CD14-positive monocyte (primary cell): ENCODE measurements at regions not wholly inside any gene's neighbourhood (a gene's known extent, or its start where the extent isn't known, plus 50 kb on each side); places are given as distances from the start of the nearest gene placed in this dataset.

Experiments used
- DNase-seq, 3 donors: peaks; one replicate each; pipeline ENCODE4 v3.0.0-alpha.2; 2011 to 2022
- H2AFZ ChIP-seq: 2 replicates; pipeline ENCODE4 v1.6.0; 2012; ENCODE audit warnings: mild to moderate bottlenecking, low read depth, low read length, inconsistent platforms; ENCODE audit not compliant: insufficient read depth, poor library complexity, severe bottlenecking
- H3K27ac ChIP-seq, 2 donors: 1 replicate in 1 of 2; 2 replicates in 1 of 2; pipeline ENCODE4 v1.5.1; 2012 to 2013; ENCODE audit warnings: low read length in 2 of 2, control low read depth in 1 of 2, inconsistent platforms in 1 of 2, low read depth in 1 of 2, mild to moderate bottlenecking in 1 of 2
- H3K27me3 ChIP-seq, 2 donors: one replicate each; pipeline versions ENCODE4 v1.6.0 to v1.6.1; 2011 to 2013; ENCODE audit warnings: low read length in 2 of 2; ENCODE audit not compliant: control insufficient read depth in 2 of 2, insufficient read depth in 2 of 2
- H3K36me3 ChIP-seq, 2 donors: replicated peaks in 1 of 2; 1 replicate in 1 of 2; 2 replicates in 1 of 2; pipeline versions ENCODE4 v1.5.1 to v1.6.1; 2012 to 2013; ENCODE audit warnings: low read length in 2 of 2, control low read depth in 1 of 2, inconsistent platforms in 1 of 2, mild to moderate bottlenecking in 1 of 2; ENCODE audit not compliant: insufficient read depth in 2 of 2, control insufficient read depth in 1 of 2
- H3K4me1 ChIP-seq, 2 donors: 1 replicate in 1 of 2; 2 replicates in 1 of 2; pipeline versions ENCODE4 v1.5.1 to v1.6.1; 2012 to 2013; ENCODE audit warnings: low read length in 2 of 2, control low read depth in 1 of 2, inconsistent platforms in 1 of 2, mild to moderate bottlenecking in 1 of 2, moderate library complexity in 1 of 2; ENCODE audit not compliant: insufficient read depth in 2 of 2, control insufficient read depth in 1 of 2
- H3K4me2 ChIP-seq: replicated peaks from 2 replicates; pipeline ENCODE3; 2012; ENCODE audit warnings: low read length, moderate library complexity, mild to moderate bottlenecking; ENCODE audit not compliant: poor library complexity, severe bottlenecking; ENCODE audit errors: extremely low read depth
- H3K4me3 ChIP-seq, 3 experiments: fragments of 200-600 bp in 1 of 3; sonication (generic) in 1 of 3; replicated peaks in 1 of 3; 1 replicate in 2 of 3; 2 replicates in 1 of 3; pipeline ENCODE4 v1.5.1; 2011 to 2013; ENCODE audit warnings: low read length in 3 of 3, mild to moderate bottlenecking in 3 of 3, control low read depth in 2 of 3, low read depth in 2 of 3, inconsistent platforms in 1 of 3, moderate library complexity in 1 of 3
- H3K79me2 ChIP-seq: 2 replicates; pipeline ENCODE4 v1.6.0; 2012; ENCODE audit warnings: mild to moderate bottlenecking, control low read depth, inconsistent platforms, low read length, moderate library complexity; ENCODE audit not compliant: insufficient read depth
- H3K9ac ChIP-seq: 2 replicates; pipeline ENCODE4 v1.6.0; 2017; ENCODE audit warnings: low read length, mild to moderate bottlenecking; ENCODE audit not compliant: insufficient read depth, poor library complexity, severe bottlenecking
- H3K9me3 ChIP-seq, 2 donors: replicated peaks in 1 of 2; 1 replicate in 1 of 2; 2 replicates in 1 of 2; pipeline versions ENCODE4 v1.5.1 to v1.6.1; 2012 to 2013; ENCODE audit warnings: low read length in 2 of 2, control low read depth in 1 of 2; ENCODE audit not compliant: control insufficient read depth in 1 of 2, insufficient read depth in 1 of 2
- H4K20me1 ChIP-seq: 2 replicates; pipeline ENCODE4 v1.6.0; 2012; ENCODE audit warnings: mild to moderate bottlenecking, low read length, control low read depth, moderate library complexity; ENCODE audit not compliant: insufficient read depth
- H3K27ac Mint-ChIP-seq, 7 donors: one replicate each; pipeline ENCODE4 v1.8.0; 2020; ENCODE audit warnings: mild to moderate bottlenecking in 7 of 7, mixed read lengths in 7 of 7, moderate library complexity in 6 of 7, inconsistent platforms in 2 of 7
- H3K27me3 Mint-ChIP-seq, 3 donors: one replicate each; pipeline ENCODE4 v1.8.0; 2021 to 2022; ENCODE audit warnings: low read depth in 3 of 3, mild to moderate bottlenecking in 3 of 3, mixed read lengths in 3 of 3, moderate library complexity in 3 of 3, inconsistent platforms in 1 of 3
- H3K36me3 Mint-ChIP-seq, 2 donors: one replicate each; pipeline ENCODE4 v1.8.0; 2020; ENCODE audit warnings: mixed read lengths in 2 of 2, inconsistent platforms in 1 of 2, mild to moderate bottlenecking in 1 of 2
- H3K4me1 Mint-ChIP-seq: one replicate; pipeline ENCODE4 v1.8.0; 2020; ENCODE audit warnings: mild to moderate bottlenecking, mixed read lengths
- H3K4me3 Mint-ChIP-seq, 2 donors: one replicate each; pipeline ENCODE4 v1.8.0; 2020; ENCODE audit warnings: mild to moderate bottlenecking in 2 of 2, mixed read lengths in 2 of 2, moderate library complexity in 1 of 2
- H3K9me3 Mint-ChIP-seq, 7 donors: one replicate each; pipeline ENCODE4 v1.8.0; 2020 to 2022; ENCODE audit warnings: mixed read lengths in 7 of 7, mild to moderate bottlenecking in 6 of 7, moderate library complexity in 6 of 7, inconsistent platforms in 2 of 7
- CTCF ChIP-seq: fragments of 200-600 bp; IDR thresholded peaks from one replicate; pipeline ENCODE4 v1.8.0; 2022; ENCODE audit warnings: antibody characterized with exemption, mild to moderate bottlenecking
- WGBS: methylation state at CpG from one replicate; pipeline ENCODE4 v1.1.5; 2013; ENCODE audit warnings: missing lambda C conversion rate; ENCODE audit not compliant: insufficient coverage; 5-methylcytosine and 5-hydroxymethylcytosine counted together
- intact Hi-C, 2 donors: fragments of 100-400 bp; cut with micrococcal nuclease; formaldehyde crosslinking; loops; one replicate each; pipeline versions ENCODE4 v1.15.0 to v1.15.1; 2023

DNA sequence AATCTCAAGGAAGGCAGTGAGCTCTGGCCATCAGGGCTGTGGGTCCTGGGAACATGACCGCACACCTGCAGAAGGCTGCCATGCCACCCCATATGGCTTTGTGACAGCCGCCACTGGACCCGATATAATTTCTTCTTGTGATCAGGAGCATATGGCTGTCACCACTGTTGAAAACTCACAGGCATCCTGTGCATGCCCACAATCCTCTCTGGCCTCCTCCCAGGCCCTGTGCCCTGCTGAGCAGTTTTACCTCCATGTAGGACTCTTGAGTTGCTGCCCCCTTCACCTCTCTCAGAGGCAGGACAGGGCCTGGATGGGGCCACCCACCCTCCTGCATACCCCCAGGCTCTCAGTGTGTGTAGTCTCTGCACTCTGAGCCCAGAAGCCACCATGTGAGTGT, 391.9 kb upstream of the AKR1E2 start:
- H3K27me3 ChIP-seq = no peaks in the 10 kb centered on the region
- Mint-ChIP-seq H3K27ac (peak overlapping the region in 1 of 7 donors; percentile 7), H3K4me1 (no peaks in the 10 kb centered on the region), H3K4me3 (no peak overlapping the region), H3K36me3 (no peaks in the 10 kb centered on the region), H3K9me3 (peaks cover 0 to 3% (median 0%) of the 10 kb centered on the region in 7 donors), H3K27me3 (peaks cover 0 to 2% (median 0%) of the 10 kb centered on the region in 3 donors)
- H3K9me3 ChIP-seq = no peaks in the 10 kb centered on the region
- no peaks in the 10 kb centered on the region for H4K20me1 ChIP-seq
- no peak overlapping the region for H2AFZ ChIP-seq
- intact Hi-C loops = no loop called here
- no peaks in the 10 kb centered on the region for H3K4me1 ChIP-seq
- no peak overlapping the region for H3K27ac ChIP-seq
- TF ChIP-seq CTCF = no peak
- H3K9ac ChIP-seq = no peak overlapping the region
- no peak for DNase-seq
- 100% methylated on average over 3 of the region's 3 CpGs for WGBS
- H3K4me3 ChIP-seq = no peak overlapping the region
- H3K36me3 ChIP-seq = no peaks in the 10 kb centered on the region
- H3K4me2 ChIP-seq = no peak overlapping the region
- no peaks in the 10 kb centered on the region for H3K79me2 ChIP-seq

DNA sequence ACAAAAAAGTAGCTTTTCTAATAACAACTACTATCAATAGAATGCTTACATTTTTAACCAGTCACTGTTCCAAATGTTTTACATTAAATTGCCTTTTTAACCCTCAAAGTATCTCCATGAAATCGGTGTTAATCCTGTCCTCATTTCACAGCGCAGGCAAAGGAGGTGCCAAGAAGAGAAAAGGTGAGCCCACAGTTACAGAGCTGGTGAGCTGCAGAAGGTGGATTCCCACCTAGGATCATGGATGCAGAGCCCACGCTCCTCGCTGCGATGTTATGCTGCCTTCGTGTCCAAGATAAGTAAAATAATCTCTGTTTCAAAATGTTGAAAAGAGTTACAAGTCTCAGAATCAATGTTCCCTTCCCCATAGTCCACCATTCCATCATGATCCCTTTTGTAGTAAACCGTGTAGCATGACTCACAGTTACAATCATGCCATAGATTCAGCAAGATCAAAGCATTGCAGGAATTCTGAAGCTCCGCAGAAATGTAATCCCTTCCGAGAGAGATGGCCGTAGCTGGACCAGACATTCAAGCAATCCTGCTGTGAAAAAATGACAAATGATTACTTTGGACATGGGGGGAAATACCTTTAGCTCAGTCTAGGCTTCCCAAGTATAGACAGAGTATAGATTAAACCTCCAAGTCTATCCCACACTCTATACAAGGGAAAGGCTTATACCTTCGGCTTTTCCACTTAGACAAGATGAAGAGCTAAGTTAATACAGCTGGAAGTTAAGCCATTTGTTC, 394.7 kb upstream of the AKR1E2 start:
- Histone ChIP-seq H3K9me3 (no peaks in the 10 kb centered on the region), H3K9ac (no peak overlapping the region), H3K36me3 (no peaks in the 10 kb centered on the region), H3K4me2 (no peak overlapping the region), H3K79me2 (no peaks in the 10 kb centered on the region), H3K4me1 (no peaks in the 10 kb centered on the region), H3K27ac (no peak overlapping the region), H3K27me3 (no peaks in the 10 kb centered on the region), H3K4me3 (no peak overlapping the region), H2AFZ (no peak overlapping the region), H4K20me1 (no peaks in the 10 kb centered on the region)
- no peaks in the 10 kb centered on the region for H3K36me3 Mint-ChIP-seq
- no peaks in the 10 kb centered on the region for H3K4me1 Mint-ChIP-seq
- no peak for TF ChIP-seq CTCF
- H3K4me3 Mint-ChIP-seq = no peak overlapping the region
- no peak for DNase-seq
- intact Hi-C loops = no loop called here
- no peak overlapping the region for H3K27ac Mint-ChIP-seq
- peaks cover 0 to 2% (median 0%) of the 10 kb centered on the region in 3 donors for H3K27me3 Mint-ChIP-seq
- WGBS = 100% methylated on average over 3 of the region's 11 CpGs
- peaks cover 0 to 3% (median 0%) of the 10 kb centered on the region in 7 donors for H3K9me3 Mint-ChIP-seq
